HG03575 (cell line): ENCODE measurements at regions not wholly inside any gene's neighbourhood (a gene's known extent, or its start where the extent isn't known, plus 50 kb on each side); places are given as distances from the start of the nearest gene placed in this dataset.

Source experiments
- ATAC-seq: cut with Tn5 transposase; IDR thresholded peaks from one replicate; pipeline ENCODE4 v1.9.1; 2021; ENCODE audit not compliant: unreplicated experiment, insufficient number of reproducible peaks, low FRiP score; ENCODE audit errors: extremely low read depth

- ATAC-seq: no peak
Observed at GRCh38 chr13:70856711-70857110, 748.5 kb upstream of the KLHL1 start.

- ATAC-seq: no peak
Observed at GRCh38 chr13:70856025-70856424, 747.8 kb upstream of the KLHL1 start.

GRCh38 chr13:70849222-70849621 lies 741.0 kb upstream of the KLHL1 start:
- ATAC-seq: no peak

DNA sequence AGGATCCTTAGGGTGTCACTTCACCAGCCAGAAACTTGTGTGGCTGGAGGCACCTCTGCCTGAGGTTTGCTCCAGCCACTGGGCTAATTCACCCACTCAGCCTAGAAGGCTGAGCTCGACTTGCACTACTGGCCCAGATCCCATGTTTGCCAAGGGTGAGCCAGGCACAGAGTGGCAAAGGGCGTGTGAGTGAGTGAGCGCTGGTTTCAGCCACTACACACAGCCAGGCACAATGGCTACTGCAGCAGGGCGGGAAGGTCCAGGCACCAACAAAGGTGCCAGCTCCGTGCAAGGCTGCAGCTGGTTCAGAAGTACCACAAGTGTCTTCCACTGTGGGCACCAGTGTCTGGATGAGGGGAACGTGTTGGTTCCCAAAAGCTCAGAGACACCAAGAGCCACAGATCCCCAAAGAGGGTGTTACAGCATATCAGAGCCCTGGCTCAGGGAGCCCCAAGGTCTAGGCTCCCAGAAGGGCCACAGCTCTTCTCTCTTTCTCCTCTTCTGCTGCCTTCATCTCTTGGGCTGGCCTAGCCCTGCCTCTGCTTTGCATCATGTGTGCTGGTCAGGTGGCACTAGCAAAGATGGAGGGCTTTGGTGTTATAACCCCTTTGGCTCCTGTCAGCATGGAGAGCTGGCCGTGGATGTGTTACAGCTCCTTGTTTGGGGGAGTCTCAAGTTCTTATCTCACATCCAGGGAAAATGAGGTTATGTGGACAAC lies 736.3 kb upstream of the KLHL1 start:
- ATAC-seq: no peak

DNA sequence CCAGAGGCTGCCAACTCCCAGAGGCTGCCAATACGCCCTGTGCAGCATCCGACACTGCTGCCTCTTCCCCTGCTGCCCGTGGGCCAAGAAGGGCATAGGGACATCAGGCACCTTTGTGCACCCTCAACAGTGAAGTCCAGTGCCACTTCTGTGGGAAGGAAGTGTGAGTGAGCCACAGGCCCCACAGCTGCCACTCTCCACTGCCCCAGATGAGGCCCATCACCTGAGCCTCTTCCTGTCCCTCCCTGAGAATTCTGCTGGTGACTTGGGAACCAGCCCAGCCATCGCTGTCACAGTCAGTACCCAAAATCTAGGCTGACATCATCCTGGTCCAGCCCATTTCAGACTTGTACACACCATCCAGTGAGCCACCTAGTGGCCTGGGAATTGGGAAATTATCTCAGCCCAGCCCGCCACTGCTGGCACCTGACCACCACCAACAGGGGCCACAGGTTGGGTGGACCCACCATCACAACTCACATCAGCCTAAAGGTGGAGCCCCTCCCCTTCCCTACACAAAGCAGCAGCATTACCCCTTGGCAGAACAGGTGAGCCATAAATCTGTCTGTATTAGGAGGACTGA lies 733.9 kb upstream of the KLHL1 start:
- ATAC-seq: no peak

GRCh38 chr13:70841240-70842061 lies 733.2 kb upstream of the KLHL1 start:
- ATAC-seq: no peak

DNA sequence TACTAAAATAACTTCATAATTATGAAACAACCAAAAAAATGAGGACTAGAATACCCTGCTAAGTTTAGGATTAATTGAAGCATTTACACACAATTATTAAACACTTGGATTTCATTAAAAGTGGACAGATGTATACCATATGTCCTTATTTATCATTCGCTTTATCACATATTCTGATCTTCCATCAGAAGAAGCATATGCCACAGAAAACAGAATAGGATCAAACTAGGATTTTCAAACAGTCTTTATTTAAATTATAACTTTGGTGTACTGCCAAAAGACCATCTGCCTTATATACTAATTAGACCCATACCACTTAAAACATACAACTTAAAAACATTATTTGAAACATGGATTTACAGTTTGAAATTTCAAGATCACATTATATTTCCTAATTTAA lies 727.1 kb upstream of the KLHL1 start:
- no peak for ATAC-seq

- ATAC-seq: peak; percentile 64
Observed at GRCh38 chr13:70829748-70830147, 721.5 kb upstream of the KLHL1 start.

GRCh38 chr13:70817576-70817975 lies 709.3 kb upstream of the KLHL1 start:
- no peak for ATAC-seq

- ATAC-seq: no peak
Observed at GRCh38 chr13:70816853-70817252, 708.6 kb upstream of the KLHL1 start.

GRCh38 chr13:70814684-70815083 lies 706.4 kb upstream of the KLHL1 start:
- ATAC-seq: no peak

DNA sequence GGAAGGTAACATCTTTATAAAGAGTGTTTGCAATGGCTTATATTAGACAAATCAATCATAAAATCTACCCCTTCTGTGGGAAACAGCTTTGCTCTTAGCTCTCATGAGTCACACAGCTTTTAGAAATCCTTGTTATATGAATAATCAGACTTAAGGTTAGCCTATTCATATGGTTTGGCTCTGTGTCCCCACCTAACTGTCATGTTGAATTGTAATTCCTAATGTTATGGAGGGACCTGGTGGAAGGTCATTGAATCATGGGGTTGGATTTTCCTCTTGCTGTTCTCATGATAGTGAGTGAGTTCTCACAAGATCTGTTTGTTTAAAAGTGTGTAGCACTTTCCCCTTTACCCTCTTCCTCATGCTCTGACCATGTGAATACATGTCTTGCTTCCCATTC lies 704.2 kb upstream of the KLHL1 start:
- no peak for ATAC-seq

- ATAC-seq: no peak
Observed at GRCh38 chr13:70809588-70809987, 701.3 kb upstream of the KLHL1 start.

DNA sequence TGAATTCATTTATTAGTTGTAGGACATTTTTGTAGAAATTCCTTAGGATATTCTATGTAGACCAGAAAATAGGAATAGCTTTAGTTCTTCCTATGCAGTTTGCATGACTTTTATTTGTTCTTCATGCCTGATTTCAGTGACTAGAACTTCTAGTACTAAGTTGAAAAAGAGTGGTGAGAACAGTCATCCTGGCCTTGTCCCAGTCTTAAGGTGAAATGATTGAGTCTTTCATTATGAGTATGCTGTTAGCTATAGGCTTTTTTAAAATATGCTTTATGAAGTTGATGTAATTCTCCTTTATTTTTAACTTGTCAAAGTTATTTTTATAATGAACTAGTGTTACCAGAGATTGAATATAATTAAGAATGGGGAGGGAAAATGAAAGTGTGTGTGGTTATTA lies 690.1 kb upstream of the KLHL1 start:
- no peak for ATAC-seq

GRCh38 chr13:70795484-70795883 lies 687.2 kb upstream of the KLHL1 start:
- no peak for ATAC-seq

GRCh38 chr13:70792121-70792520 lies 683.9 kb upstream of the KLHL1 start:
- no peak for ATAC-seq

- ATAC-seq: no peak
Observed at GRCh38 chr13:70789751-70790150, 681.5 kb upstream of the KLHL1 start.

DNA sequence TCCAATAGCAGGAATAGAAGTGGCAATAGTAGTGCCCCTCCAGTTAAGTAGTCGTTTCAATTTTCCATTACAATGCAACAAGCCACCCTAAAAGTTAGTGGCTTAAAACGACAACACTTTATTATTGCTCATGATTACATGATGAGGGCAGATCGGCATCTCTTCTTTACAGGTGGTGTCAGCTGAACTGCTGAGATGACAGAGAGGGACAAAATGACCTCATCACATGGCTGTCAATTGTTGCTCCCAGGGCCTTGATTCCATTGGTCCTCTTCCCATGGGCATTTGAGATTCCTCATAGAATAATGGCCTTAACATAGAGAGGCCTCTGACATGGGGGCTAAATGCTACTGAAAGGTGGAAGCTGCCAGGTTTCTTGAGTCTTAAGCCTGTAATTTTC lies 679.8 kb upstream of the KLHL1 start:
- ATAC-seq: no peak

DNA sequence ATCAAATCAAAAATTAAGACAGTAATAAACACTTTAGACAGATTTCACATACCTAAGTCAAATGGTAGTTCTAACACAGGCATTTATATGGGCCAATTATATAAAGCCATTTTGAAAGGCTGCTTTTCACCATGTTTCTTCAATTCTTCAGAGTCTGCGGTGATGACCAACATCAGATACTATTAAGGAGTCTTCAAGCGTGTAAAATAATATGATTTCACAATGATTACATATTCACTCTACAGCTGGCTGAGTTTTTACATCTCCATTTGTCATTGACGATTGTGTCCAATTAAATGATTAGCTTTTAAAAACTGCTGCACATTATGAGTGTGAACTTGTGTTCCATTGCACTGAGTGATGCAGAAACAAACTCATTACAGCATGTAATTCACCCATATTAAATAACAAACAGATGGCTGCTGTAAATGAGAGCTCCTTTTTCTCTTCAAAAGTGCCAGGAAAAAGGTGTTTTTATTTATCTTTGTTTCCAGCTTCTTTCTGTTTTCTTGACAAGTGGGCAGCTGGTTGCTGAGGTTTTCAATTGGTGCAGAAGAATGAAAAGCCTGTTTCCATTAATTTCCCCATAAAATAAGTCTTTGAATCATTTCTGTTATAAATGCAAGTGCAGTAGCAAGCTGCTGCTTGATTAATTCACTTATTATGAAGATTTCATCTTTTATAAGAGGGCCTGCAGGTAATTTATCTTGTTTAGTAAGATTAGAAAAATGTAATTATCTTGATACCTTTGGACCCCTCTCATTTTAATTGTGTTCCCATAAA lies 676.1 kb upstream of the KLHL1 start:
- ATAC-seq: no peak
